Ecto neural progenitor cell (in vitro differentiated cells): ENCODE measurements at regions not wholly inside any gene's neighbourhood (a gene's known extent, or its start where the extent isn't known, plus 50 kb on each side); places are given as distances from the start of the nearest gene placed in this dataset.
"Not testable (repeated sequence)": the region's sequence is repeated elsewhere in the genome, so short reads cannot be mapped to it uniquely, and the experiment has no call there.

Source experiments
- DNase-seq: peaks from one replicate; pipeline ENCODE4 v3.0.0-alpha.2; 2018; ENCODE audit warnings: low spot score

DNA sequence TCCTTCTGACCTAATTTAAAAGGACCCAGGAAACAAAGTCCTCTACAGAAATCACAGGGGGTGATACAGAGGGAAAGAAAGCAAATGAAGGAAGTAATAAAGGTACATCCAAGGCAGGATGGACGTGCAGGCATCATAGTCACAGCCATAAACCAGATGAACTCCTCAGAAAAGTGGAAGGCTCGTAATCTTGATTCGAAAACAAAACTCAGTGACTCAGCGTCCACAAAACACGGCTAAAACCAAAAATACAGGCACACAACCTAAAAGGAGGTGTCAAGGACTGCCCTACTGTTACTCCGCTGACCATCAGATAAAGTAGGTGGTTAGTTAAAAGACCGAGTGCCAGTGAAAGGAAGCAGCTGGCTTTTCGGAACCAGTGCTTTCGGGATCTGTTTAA lies 81.5 kb downstream of the TRIM69 start:
- DNase-seq = not testable (repeated sequence)

DNA sequence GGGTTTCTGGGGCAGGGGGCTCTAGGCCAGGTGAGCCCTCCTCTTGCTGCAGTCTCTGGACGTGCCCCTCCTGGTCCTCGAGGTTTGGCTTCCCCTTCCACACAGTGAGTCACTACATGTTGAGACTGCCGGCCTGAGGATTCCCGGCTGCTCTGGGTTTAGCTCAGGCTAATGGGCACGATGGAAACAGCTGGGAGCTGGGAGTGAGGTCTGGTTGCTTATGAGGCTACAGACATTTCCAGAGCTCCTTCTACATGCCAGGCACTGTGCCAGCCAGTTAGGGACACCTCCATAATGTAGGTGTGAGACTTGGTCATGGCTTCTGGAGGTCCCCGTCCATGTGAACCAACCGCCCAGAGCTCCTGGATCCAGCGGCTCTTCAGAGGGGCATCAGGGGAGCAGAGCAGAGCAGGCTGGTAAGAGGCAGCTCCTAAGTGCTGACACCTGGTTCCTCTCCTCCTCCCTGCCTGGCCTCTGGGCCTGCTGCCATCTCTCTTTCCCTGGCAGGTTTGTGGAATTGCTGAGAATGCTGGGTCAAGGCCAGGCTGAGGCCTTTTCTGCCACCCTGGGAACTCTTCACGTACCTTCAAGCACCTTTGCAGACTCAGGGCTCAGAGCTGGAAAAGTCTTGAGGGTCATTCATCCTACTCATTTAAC lies 83.1 kb downstream of the TRIM69 start:
- DNase-seq = not testable (repeated sequence)

DNA sequence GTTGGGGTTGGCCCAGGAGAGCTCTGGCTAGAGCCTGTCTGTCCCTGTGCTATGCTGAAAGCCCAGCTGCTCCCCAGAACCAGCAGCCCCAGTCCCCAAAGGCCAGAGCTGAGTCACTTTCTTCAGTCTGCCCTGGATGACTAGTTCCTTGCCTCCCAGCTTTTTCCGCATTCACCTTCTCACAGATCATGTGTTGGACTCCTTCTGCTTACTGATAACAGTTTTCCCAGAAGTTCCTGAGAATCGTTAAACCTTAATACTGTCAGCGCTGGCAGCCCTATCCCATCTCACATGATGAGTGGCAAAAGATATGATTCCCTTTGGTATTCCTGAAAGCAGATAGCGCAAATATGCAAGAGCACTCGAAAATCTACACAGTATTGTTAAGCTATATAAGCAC lies 84.2 kb downstream of the TRIM69 start:
- not testable (repeated sequence) for DNase-seq

DNA sequence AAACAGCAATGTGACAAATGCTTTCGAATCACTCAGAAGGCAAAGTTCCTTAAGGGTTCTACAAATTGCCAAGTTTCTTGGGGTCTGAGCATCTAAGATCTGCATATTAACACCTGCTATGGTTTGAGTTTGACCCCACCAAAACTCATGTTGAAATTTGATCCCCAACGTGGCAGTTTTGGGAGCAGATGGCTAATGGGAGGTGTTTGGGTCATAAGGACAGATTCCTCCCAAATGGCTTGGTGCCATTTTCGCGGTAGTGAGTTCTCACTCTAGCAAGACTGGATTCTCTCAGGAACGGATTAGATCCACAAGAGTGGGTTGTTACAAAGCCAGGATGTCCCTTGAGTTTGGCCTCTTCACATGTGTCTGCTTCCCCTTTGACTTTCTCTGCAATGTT lies 84.6 kb downstream of the TRIM69 start:
- not testable (repeated sequence) for DNase-seq

DNA sequence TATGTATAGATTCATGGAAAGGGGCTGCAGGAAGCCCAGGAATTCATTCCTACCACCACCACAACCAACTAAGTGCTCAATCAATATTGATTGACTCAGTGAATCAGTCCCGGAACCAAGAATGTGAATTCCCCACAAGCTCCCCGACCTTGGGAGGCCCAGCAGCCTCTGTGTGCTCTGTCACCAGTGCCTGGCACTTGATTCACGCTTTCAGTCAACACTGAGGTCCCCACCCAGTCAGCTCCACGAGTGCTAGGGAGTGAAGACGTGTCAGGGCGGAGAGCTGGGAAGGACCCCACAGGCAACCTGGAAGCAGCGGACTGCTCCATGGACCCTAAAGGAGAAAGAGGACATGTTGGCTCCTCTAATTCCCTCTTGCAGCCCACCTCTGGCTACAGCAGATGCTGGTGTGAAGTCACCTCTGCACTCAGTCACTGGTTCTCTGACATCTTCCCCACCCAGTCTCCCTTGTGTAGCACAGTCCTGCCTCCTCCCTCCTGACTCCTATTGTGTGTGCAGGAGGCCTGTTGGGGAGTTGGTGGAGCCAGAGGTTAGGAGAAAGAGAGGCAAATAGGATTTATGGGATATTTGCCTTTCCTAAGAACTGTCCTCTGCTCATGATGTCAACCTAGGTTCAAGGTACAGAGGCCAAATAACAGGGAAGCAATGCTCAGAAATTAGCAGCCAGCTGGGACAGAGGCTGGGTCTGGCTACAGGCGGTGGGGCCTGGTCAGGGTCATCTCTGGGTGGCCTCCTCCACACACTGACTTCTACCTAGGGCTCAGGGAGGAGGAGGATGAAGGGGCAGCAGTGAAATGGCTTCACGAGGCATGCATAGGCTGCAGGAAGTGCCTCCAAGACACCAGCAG lies 88.2 kb downstream of the TRIM69 start:
- not testable (repeated sequence) for DNase-seq

DNA sequence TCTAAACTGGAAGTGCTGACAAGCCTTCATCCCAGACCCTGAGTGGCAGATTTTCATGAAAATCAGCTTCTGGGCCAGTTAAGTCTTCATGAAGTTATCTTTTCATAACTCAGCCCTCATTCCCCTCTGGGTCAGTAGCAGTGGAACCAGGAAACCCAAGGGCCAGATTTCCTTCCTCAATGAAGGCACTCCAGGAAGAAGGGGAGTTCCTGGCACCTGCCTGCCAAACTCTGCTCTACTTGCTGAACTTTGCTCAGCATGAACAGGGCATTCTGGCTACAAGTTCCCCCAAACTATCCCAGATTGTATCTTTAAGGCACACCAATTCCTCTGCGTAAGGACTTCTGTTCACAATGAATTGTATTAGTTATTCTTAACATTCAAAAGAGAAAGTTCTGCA lies 90.3 kb downstream of the TRIM69 start:
- DNase-seq = not testable (repeated sequence)

GRCh38 chr15:44828229-44828914 lies 92.0 kb downstream of the TRIM69 start:
- DNase-seq = not testable (repeated sequence)

- DNase-seq = not testable (repeated sequence)
These were observed 92.8 kb downstream of the TRIM69 start for GRCh38 chr15:44829150-44829549.

DNA sequence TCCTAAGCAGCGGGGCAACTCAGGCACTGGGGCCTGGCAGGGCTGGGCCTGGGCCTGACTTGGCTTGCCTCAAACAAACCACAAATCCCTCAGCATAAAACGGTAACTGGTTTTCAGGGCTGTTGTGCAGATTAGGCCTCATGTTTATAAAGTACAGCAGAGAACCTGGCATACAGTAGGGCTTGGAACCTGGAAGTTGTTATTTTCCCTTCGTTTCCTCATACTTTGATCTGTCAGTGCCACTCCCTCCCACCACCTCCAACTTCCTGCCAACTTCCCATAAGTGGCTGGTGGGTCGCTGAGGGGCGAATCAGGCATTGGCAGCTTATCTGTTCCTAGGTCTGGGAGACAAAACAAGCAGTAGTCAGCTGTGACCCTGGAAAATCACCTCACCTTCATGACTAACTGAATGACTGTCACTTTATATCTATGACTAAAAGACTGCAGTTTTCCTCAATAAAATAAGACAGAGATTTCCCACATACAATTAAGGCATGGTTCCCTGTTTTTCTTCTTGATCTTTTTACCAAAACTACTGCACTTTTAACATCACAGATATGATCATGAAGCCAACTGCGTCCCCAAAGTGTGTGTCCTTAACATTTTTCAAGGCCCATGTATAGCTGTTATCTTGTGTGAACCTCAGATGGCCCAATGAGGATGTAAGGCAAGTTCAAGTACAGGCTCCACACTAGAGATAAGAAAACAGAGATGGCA lies 94.5 kb downstream of the TRIM69 start:
- not testable (repeated sequence) for DNase-seq

DNA sequence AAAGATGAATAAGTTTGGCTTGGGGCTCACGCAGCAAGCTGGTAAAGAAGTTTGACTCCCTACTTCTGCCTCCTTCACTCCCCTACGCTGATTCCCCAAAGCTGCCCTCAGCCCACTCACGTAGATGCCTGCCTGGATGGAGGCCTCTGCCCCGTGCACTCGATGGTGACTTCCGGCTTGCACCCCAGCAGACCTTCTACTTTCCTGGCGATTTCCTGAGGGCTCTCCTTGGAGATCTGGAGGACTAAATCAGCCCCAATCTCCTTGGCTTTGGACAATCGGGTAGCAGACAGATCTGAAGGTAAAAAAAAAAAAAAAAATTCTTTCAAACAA lies 95.0 kb downstream of the TRIM69 start:
- DNase-seq = not testable (repeated sequence)

- DNase-seq = not testable (repeated sequence)
These were observed 95.8 kb downstream of the TRIM69 start for GRCh38 chr15:44832133-44832532.

DNA sequence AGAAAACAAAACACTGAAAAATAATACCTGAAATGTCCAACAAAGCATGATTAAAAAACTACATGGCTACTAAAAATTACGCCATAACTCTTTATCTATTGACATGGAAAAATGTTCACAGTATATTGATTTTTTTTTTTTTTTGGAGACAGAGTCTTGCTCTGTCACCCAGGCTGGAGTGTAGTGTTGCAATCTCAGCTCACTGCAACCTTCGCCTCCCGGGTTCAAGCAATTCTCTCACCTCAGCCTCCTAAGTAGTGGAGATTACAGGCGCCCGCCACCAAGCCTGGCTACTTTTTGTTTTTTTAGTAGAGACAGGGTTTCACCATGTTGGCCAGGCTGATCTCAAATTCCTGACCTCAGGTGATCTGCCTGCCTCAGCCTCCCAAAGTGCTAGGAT lies 96.8 kb downstream of the TRIM69 start:
- not testable (repeated sequence) for DNase-seq

GRCh38 chr15:44833761-44834160 lies 97.4 kb downstream of the TRIM69 start:
- DNase-seq = not testable (repeated sequence)

GRCh38 chr15:44835082-44835481 lies 98.8 kb downstream of the TRIM69 start:
- DNase-seq = not testable (repeated sequence)

GRCh38 chr15:44836094-44836493 lies 99.8 kb downstream of the TRIM69 start:
- DNase-seq = no peak

DNA sequence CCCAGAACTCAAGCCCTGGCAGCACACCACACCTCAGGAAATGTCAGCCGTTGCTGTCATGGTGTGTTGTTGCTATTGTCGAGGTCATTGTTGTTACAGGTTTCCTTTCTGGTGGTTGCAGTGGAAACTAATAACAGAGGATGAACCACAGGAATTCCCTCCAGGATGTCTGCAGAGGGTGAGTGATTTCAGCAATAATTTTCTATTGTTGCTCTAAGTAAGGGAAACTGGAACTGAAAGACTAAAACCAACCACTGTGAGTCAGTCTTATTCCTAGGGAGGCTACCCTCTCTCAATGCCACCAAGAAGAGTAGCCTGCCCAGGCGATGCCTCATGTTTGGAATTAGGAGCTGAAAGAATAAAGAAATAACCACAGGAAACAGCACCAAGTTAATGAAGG lies 102.6 kb downstream of the TRIM69 start:
- not testable (repeated sequence) for DNase-seq

- not testable (repeated sequence) for DNase-seq
These were observed 105.4 kb downstream of the TRIM69 start for GRCh38 chr15:44841762-44842161.

DNA sequence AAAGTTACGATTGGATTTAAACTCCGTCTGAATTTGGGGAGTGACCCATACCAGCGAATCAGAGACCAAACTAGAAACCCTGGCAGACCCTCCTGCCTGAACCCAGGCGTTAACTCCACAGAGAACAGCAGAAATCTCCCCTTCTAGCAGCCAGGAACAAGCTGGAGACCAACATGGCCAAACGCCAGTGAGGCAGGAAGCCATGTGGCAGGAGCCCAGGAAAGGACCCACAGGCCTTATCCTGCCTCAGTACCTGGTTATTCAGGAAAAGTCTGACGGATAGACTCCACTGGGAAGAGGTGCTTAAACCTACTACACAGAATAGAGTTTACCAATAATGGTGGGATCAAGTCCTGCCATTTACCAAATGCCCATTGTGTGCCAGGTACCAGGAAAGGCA lies 106.6 kb downstream of the TRIM69 start:
- DNase-seq = not testable (repeated sequence)

GRCh38 chr15:44844936-44845335 lies 108.6 kb downstream of the TRIM69 start:
- not testable (repeated sequence) for DNase-seq

DNA sequence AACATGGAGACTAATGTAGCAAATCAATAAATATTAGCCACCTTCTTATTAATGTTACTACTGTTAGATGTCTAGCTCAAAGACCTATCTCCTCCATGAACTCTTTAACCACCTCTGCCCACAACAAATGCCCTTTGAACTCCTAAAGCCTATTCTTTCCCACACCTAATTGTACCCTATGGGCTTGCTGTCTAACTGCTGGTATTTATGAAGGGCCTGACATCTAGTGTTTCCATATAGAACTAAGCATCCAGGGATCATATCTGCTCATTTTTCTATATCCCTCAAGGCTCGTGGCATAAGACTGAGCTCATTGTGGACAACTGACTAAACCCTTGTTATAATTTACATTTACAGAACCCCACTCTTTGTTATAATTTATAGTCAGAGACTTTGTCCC lies 109.8 kb downstream of the TRIM69 start:
- not testable (repeated sequence) for DNase-seq

- not testable (repeated sequence) for DNase-seq
These were observed 108.9 kb upstream of the TERB2 start for GRCh38 chr15:44847555-44847954.

- not testable (repeated sequence) for DNase-seq
These were observed 107.6 kb upstream of the TERB2 start for GRCh38 chr15:44848859-44849258.
